Stimulated activated CD4-positive, alpha-beta T cell treated with anti-CD3 and anti-CD28 coated beads, Interleukin-12 subunit alpha, Interleukin-12 subunit beta, amount 100 ng/mL, for 48 hours (primary cell): ENCODE measurements at regions not wholly inside any gene's neighbourhood (a gene's known extent, or its start where the extent isn't known, plus 50 kb on each side); places are given as distances from the start of the nearest gene placed in this dataset.

Experiments used
- DNase-seq, 3 donors: peaks; one replicate each; pipeline ENCODE4 v3.0.0-alpha.2; 2020; ENCODE audit warnings: low read depth in 2 of 3, low spot score in 1 of 3

DNA sequence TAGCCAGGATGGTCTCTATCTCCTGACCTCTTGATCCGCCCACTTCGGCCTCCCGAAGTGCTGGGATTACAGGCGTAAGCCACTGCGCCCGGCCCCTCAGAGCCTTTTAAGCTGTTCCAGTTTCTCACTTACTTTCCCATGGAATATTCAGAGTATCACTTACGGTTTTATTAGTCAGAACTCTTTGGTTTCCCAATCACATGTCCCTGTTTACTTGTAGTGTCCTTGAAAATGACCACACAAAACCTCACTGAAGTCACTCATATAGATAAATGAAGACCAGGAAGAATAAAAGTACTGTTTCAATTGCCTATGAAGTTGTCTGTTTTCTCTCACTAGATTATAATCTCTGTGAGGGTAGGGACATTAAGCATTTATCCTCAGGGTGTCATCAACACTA is 217.2 kb upstream of the HCCS start:
- no peak for DNase-seq

DNA sequence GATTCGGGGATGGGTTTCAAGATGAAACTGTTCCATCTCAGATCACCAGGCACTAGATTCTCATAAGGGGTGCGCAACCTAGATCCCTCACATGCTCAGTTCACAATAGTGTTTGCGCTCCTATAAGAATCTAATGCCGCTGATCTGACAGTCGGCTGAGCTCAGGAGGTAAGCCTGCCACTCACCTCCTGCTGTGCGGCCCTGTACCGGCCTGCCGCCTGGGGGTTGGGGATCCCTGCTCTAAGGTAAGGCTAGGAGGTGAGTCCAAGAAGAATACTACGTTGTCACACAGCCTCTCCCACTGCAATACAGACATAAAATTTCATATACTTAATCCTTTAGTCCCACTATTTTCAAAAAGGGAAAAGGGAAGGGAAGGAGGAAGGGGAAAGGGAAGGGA is 213.4 kb upstream of the HCCS start:
- DNase-seq = no peak

- no peak for DNase-seq
Observed at GRCh38 chrX:10900585-10901289, 210.4 kb upstream of the HCCS start.

GRCh38 chrX:10901290-10901633 is 209.9 kb upstream of the HCCS start:
- DNase-seq = no peak

DNA sequence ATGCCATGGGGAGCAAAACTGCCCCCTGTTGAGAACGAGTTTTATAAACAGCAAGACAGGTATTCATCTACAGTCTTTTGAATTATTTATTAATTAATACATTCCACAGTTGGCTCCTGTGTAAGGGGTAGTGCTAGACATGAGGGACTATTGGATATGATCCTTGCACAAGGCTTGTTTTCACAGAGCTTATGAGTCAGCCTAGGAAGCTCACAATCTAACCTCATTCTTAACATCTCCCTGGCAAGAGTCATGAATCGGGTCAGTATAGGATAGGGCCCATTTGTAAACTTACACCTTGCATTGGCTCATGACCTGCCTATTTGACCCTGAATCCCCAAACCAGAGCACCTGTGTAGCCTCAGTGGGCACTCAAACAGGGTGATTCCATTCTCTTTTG is 209.1 kb upstream of the HCCS start:
- DNase-seq = no peak

DNA sequence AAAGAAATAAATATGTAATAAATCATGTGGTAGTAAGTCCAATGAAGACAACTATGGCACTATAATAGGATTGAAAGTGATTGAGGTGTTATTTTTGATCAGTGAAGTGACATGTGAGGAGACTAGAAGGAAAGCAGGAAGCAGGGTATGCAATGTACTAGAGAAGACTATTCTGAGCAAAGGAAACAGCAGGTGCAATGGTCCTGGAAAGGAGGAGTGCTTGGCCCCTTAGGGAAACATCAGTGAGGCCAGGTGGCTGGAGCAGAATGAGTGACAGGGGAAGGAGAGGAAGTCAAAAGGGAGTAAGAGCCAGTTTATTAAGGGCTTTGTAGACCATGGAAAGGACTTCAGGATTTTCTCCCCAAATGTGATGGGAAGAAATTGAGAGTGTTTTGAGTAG is 207.6 kb upstream of the HCCS start:
- no peak for DNase-seq

GRCh38 chrX:10904220-10904619 is 206.9 kb upstream of the HCCS start:
- no peak for DNase-seq

DNA sequence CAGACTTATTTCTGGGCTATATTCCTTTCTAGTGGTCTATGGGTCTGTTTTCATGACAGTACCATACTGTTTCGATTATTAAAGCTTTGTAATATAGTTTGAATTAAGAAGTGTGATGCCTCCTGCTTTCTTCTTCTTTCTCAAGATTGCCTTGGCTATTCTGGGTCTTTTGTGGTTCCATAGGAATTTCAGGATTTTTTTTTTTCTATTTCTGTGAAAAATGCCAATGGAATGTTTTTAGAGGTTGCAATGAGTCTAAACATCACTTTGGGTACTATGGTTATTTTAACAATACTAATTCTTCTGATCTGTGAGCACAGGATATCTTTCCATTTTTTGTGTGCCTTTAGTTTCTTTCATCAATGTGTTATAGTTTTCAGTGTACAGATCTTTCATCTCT is 204.3 kb upstream of the HCCS start:
- DNase-seq = no peak

DNA sequence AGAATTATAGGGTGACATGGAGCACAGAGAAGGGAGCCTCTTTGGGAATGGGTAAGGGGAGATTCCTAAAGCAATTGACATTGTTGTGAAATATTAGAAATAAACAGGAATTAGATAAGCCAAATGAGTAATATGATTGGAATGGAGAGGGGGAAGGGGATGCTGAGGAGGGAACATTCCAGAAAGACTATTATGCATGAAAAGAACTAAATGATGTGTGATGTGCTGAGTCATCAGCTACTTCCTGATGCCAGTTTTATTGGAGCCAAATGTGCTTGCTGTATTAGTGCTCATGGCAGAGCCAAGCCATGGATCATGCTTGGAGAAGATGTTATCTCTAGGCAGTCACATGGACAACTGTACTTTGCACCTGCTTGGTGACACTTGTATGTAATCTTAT is 189.0 kb upstream of the HCCS start:
- DNase-seq = no peak

- DNase-seq = no peak
Observed at GRCh38 chrX:10922835-10923234, 188.3 kb upstream of the HCCS start.

- no peak for DNase-seq
Observed at GRCh38 chrX:10923466-10923865, 187.7 kb upstream of the HCCS start.

DNA sequence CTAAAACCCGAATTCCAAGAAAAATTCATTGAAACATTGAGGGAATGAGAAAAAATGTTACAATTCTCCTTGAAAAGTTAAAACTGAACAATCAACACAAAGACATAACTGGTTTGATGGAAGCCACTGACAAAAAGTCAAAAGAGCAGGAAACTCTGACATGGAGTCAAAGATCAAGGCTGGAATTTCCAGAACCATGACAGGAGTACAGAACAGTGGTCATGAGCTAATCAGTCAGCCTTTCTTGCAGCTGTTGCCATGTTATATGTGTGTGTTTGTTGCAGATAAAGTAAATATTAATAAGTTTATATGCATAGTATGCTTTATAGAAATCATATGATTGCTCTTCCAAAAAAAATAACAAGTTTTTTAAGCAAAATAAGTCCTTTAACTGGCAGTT is 184.7 kb upstream of the HCCS start:
- no peak for DNase-seq

GRCh38 chrX:10926891-10927290 is 184.2 kb upstream of the HCCS start:
- no peak for DNase-seq

- DNase-seq = no peak
Observed at GRCh38 chrX:10929747-10930146, 181.4 kb upstream of the HCCS start.

GRCh38 chrX:10930151-10930550 is 181.0 kb upstream of the HCCS start:
- DNase-seq = no peak

DNA sequence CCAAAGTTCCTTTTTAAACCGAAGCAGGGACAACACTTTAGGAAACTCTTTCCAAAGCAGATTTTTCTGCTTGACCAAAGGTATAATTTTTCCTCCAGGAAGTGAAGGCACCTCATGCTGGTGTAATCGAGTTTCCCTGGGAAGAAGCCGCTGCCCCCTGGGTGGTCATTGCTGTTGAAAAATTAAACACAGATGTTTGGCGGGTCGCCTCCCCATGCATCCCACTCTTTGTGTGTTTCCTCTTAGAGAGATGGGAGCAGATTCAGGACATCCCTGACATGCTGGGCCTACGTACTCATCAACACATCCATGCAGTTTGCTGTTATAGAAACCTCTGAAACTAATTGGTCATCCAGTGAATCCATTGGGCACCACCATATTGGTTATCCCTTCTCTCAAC is 179.2 kb upstream of the HCCS start:
- DNase-seq = no peak

- no peak for DNase-seq
Observed at GRCh38 chrX:10932842-10933440, 178.2 kb upstream of the HCCS start.

DNA sequence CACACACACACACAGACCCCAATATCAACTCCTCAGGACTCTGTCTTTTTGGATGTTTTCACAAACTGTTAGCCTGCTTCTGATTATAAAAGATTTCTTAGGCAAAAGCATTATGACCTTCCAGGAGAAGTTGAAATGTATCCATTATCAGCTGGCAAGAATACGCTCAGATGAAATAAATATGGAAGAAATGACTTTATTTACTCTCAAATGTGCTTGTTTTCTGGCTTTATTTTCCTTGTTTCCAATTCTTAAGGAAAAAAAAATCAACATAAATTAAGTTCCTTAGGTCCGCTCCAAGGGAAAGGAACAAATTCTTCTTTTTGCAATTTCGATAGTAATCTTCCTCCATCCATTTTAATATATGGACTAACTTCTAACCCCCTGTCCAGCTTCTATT is 175.6 kb upstream of the HCCS start:
- DNase-seq = no peak

DNA sequence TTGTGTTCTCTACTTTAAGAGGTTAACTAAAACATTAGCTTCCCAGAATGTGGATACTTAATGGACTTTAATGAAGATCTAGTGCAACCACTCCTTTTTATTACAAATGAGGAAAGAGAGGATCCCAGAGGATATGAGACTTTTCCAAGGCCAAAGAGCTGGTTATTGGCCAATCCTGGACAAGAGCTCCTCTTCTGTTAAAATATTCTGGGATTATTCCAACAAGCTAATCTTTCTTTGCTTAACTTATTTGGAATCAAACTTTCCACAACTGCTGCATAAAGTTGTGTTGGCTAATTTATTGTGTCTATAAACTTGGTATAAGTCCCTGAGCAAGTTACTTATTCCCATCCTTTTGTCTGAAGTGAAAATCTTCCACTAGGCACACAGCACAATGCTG is 174.2 kb upstream of the HCCS start:
- no peak for DNase-seq

GRCh38 chrX:10938365-10938923 is 172.7 kb upstream of the HCCS start:
- DNase-seq = no peak

DNA sequence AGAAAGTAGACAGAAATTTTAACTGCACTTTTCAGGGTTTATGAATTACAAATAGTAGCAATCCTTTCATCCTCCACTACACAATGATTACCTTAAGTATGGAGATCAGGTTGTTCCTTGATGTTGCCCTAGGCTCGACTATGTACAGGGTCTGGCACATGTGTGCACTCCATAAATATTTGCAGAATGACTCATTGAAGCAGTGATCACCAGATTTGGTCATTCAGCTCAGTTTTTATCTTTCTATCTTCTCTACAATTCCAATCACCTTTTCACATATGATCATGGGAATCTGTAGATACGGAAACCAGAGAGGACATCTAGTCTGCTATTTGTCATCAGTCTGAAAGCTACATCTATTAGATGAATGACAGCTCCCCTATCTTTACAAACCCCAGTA is 171.7 kb upstream of the HCCS start:
- no peak for DNase-seq

DNA sequence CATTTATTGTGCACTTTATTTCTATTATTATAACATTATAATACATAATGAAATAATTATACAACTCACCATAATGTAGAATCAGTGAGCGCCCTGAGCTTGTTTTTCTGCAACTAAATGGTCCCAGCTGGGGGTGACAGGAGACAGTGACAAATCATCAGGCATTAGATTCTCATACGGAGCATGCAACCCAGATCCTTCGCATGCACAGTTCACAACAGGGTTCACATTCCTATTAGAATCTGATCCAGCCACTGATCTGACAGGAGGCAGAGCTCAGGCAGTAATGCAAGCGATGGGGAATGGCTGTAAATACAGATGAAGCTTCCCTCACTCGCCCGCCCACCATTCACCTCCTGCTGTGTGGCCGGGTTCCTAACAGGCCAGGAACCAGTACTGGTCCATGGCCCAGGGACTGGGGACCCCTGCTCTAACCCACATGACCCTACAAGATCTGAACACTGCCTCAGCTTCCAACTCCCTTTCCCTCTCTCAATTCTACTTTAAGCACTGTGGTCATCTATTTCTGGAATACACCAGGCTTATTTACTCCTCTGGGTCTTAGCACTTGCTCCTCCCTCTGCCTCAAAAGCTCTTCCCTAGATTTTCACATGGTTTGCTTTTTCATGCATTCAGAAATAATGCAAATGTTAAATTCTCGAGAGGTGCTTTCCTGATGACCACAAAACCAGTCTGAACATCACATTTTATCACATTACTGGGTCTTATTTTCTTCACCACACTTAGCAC is 166.8 kb upstream of the HCCS start:
- DNase-seq = no peak
